Neural crest cell (in vitro differentiated cells): ENCODE measurements at regions not wholly inside any gene's neighbourhood (a gene's known extent, or its start where the extent isn't known, plus 50 kb on each side); places are given as distances from the start of the nearest gene placed in this dataset.

Source experiments
- DNase-seq: peaks from one replicate; pipeline ENCODE4 v3.0.0; 2021; ENCODE audit warnings: low read depth, mixed read lengths, low spot score
- H3K27ac Mint-ChIP-seq: one replicate; pipeline ENCODE4 v1.8.0; 2021; ENCODE audit warnings: mild to moderate bottlenecking, mixed read lengths; ENCODE audit not compliant: unreplicated experiment
- H3K27me3 Mint-ChIP-seq: 2 replicates; pipeline ENCODE4 v1.8.0; 2021; ENCODE audit warnings: low read depth, mild to moderate bottlenecking, mixed read lengths
- H3K36me3 Mint-ChIP-seq: 2 replicates; pipeline ENCODE4 v1.8.0; 2021; ENCODE audit warnings: low read depth, mild to moderate bottlenecking, mixed read lengths
- H3K4me1 Mint-ChIP-seq: 2 replicates; pipeline ENCODE4 v1.8.0; 2021; ENCODE audit warnings: mixed read lengths
- H3K4me3 Mint-ChIP-seq: one replicate; pipeline ENCODE4 v1.8.0; 2021; ENCODE audit warnings: mild to moderate bottlenecking, mixed read lengths
- H3K9me3 Mint-ChIP-seq: 2 replicates; pipeline ENCODE4 v1.8.0; 2021; ENCODE audit warnings: mixed read lengths
- TF ChIP-seq, protein P1 (sequence below): fragments of 200-600 bp; sonication (generic); conservative IDR thresholded peaks from 2 replicates; pipeline ENCODE4 v1.5.0; 2021; ENCODE audit warnings: antibody characterized with exemption, mild to moderate bottlenecking

GRCh38 chr4:82268050-82268825, 105.6 kb downstream of the HNRNPD start:
- DNase-seq: peak; percentile 44
- Mint-ChIP-seq H3K4me1 (peaks cover 5% of the 10 kb centered on the region), H3K27me3 (peaks cover 14% of the 10 kb centered on the region), H3K9me3 (peaks cover 3% of the 10 kb centered on the region), H3K4me3 (no peak overlapping the region), H3K27ac (no peak overlapping the region), H3K36me3 (no peaks in the 10 kb centered on the region)
- TF ChIP-seq, protein P1, sequence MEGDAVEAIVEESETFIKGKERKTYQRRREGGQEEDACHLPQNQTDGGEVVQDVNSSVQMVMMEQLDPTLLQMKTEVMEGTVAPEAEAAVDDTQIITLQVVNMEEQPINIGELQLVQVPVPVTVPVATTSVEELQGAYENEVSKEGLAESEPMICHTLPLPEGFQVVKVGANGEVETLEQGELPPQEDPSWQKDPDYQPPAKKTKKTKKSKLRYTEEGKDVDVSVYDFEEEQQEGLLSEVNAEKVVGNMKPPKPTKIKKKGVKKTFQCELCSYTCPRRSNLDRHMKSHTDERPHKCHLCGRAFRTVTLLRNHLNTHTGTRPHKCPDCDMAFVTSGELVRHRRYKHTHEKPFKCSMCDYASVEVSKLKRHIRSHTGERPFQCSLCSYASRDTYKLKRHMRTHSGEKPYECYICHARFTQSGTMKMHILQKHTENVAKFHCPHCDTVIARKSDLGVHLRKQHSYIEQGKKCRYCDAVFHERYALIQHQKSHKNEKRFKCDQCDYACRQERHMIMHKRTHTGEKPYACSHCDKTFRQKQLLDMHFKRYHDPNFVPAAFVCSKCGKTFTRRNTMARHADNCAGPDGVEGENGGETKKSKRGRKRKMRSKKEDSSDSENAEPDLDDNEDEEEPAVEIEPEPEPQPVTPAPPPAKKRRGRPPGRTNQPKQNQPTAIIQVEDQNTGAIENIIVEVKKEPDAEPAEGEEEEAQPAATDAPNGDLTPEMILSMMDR: peak; percentile 89

DNA sequence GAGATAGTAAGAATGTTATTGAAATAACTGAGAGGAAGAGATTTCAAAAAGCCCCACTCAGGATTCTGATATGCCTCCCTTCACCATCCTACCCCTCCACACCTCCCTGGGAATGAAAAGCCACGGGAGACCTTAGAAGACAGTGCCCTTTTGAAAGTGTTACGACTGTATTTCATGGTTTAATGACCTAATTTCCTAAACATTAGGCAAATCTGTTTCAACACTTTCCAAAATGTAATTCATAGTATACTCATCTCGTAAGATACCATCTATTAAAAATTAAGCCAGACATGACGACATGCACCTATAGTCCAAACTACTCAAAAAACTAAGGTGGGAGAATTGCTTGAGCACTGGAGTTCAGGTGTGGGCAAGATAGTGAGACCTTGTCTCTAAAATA, 106.3 kb downstream of the HNRNPD start:
- TF ChIP-seq, protein P1: no peak
- no peaks in the 10 kb centered on the region for H3K36me3 Mint-ChIP-seq
- peaks cover 3% of the 10 kb centered on the region for H3K9me3 Mint-ChIP-seq
- H3K27me3 Mint-ChIP-seq: peaks cover 7% of the 10 kb centered on the region
- peaks cover 5% of the 10 kb centered on the region for H3K4me1 Mint-ChIP-seq
- H3K27ac Mint-ChIP-seq: no peak overlapping the region
- H3K4me3 Mint-ChIP-seq: no peak overlapping the region
- no peak for DNase-seq

GRCh38 chr4:82266345-82266744, 107.4 kb downstream of the HNRNPD start:
- H3K4me1 Mint-ChIP-seq: peaks cover 5% of the 10 kb centered on the region
- H3K36me3 Mint-ChIP-seq: no peaks in the 10 kb centered on the region
- peaks cover 6% of the 10 kb centered on the region for H3K27me3 Mint-ChIP-seq
- H3K27ac Mint-ChIP-seq: no peak overlapping the region
- H3K9me3 Mint-ChIP-seq: peaks cover 5% of the 10 kb centered on the region
- DNase-seq: no peak
- TF ChIP-seq, protein P1: no peak
- H3K4me3 Mint-ChIP-seq: no peak overlapping the region

GRCh38 chr4:82261084-82261483, 112.7 kb downstream of the HNRNPD start:
- TF ChIP-seq, protein P1: no peak

DNA sequence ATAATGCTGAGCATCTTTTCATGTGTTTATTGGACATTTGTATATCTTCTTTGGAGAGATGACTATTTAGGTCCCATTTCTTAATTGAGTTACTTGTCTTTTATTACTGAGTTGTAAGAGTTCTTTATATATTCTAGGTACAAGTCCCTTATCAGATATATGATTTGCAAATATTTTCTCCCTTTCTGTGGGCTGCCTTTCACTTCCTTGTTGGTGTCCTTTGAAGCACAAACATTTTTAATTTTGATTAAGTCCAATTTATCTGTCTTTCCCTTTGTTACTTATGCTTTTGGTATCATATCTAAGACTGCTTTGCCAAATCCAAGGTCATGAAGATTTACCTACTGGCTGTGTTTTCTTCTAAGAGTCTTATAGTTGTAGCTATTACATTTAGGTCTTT, 113.2 kb downstream of the HNRNPD start:
- no peaks in the 10 kb centered on the region for H3K36me3 Mint-ChIP-seq
- peaks cover 27% of the 10 kb centered on the region for H3K27me3 Mint-ChIP-seq
- DNase-seq: no peak
- H3K4me3 Mint-ChIP-seq: no peak overlapping the region
- peaks cover 7% of the 10 kb centered on the region for H3K9me3 Mint-ChIP-seq
- TF ChIP-seq, protein P1: no peak
- H3K4me1 Mint-ChIP-seq: no peaks in the 10 kb centered on the region
- no peak overlapping the region for H3K27ac Mint-ChIP-seq

More at GRCh38 chr4:82261084-82261483, 112.7 kb downstream of the HNRNPD start:
- H3K4me1 Mint-ChIP-seq: no peaks in the 10 kb centered on the region
- H3K27me3 Mint-ChIP-seq: peaks cover 26% of the 10 kb centered on the region
- H3K4me3 Mint-ChIP-seq: no peak overlapping the region
- H3K36me3 Mint-ChIP-seq: no peaks in the 10 kb centered on the region
- H3K27ac Mint-ChIP-seq: no peak overlapping the region
- peaks cover 7% of the 10 kb centered on the region for H3K9me3 Mint-ChIP-seq
- DNase-seq: no peak
